22Rv1 (cell line): ENCODE measurements at regions not wholly inside any gene's neighbourhood (a gene's known extent, or its start where the extent isn't known, plus 50 kb on each side); places are given as distances from the start of the nearest gene placed in this dataset.

Experiments
- CTCF ChIP-seq: fragments of 450-650 bp; IDR thresholded peaks from 2 replicates; pipeline ENCODE4 v1.5.1; 2017; ENCODE audit warnings: mild to moderate bottlenecking
- ZFX ChIP-seq: fragments of 450-650 bp; IDR thresholded peaks from 2 replicates; pipeline ENCODE4 v1.6.1; 2017; ENCODE audit warnings: antibody characterized with exemption, borderline replicate concordance

DNA sequence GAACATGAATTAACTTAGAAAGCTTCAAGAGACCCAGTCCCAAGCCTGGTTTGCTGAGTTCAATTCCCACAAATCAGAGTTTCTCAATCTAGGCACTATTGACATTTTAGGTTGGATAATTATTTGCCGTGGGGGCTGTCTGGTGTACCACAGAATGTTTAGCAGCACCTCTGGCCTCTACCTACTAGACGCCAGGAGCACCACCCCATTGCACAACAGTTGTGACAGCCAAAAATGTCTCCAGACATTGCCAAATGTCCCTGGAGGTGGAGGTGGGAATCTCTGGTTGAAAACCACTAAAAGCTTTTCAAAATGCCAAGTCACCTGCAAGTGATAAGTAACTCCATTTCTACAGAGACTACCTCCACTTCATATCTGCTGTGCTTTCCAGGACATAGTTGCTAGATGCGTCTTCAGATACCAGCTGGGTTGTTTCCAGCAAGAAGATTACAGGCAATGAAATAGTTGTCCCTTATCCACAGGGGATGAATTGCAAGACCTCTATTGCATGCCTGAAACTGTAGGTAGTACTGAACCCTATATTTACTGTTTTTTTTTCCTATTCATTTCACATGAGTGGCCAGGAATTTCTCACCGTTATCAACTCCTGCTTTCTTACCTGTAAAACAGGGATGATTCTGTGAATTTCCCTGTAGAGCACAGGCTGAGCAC lies 554.3 kb downstream of the ZEB2 start:
- TF ChIP-seq CTCF = no peak
- no peak for TF ChIP-seq ZFX
